ENCODE measurements at regions not wholly inside any gene's neighbourhood (a gene's known extent, or its start where the extent isn't known, plus 50 kb on each side); places are given as distances from the start of the nearest gene placed in this dataset.

- peaks cover 0 to 27% (median 0%) of the 10 kb centered on the region in 7 donors for H3K27me3 ChIP-seq
- DNase-seq (no peak), ATAC-seq (no peak)
- intact Hi-C loops (cut with DNase I) = no loop called here
- 83 to 88% methylated on average over 3 of the region's 3 CpGs for WGBS, 2 donors
- no peak for TF ChIP-seq CTCF (IDR thresholded peaks at IDR 0.05)
- no peak overlapping the region for H3K4me3 ChIP-seq
- no peaks in the 10 kb centered on the region for H3K9me3 ChIP-seq
- peaks cover 0 to 4% (median 0%) of the 10 kb centered on the region in 9 donors for H3K4me1 ChIP-seq
- no peaks in the 10 kb centered on the region for H3K36me3 ChIP-seq
- no peak overlapping the region for H3K27ac ChIP-seq
Measured at GRCh38 chrX:30982467-30982866, 89.4 kb downstream of the FTHL17 start.

GRCh38 chrX:30981968-30982367 lies 89.9 kb downstream of the FTHL17 start:
- Histone ChIP-seq H3K27ac (no peak overlapping the region), H3K9me3 (no peaks in the 10 kb centered on the region), H3K36me3 (no peaks in the 10 kb centered on the region), H3K4me3 (no peak overlapping the region), H3K27me3 (peaks cover 0 to 25% (median 0%) of the 10 kb centered on the region in 7 donors), H3K4me1 (peaks cover 0 to 4% (median 0%) of the 10 kb centered on the region in 9 donors)
- intact Hi-C loops (cut with DNase I) = no loop called here
- 95 to 96% methylated on average over 2 of the region's 2 CpGs for WGBS, 2 donors
- ATAC-seq (no peak), DNase-seq (no peak)
- TF ChIP-seq CTCF (IDR thresholded peaks at IDR 0.05) = no peak

- intact Hi-C loops (cut with DNase I) = no loop called here
- Histone ChIP-seq H3K36me3 (no peaks in the 10 kb centered on the region), H3K27ac (no peak overlapping the region), H3K4me1 (peaks cover 0 to 4% (median 0%) of the 10 kb centered on the region in 9 donors), H3K9me3 (no peaks in the 10 kb centered on the region), H3K4me3 (no peak overlapping the region), H3K27me3 (peaks cover 0 to 32% (median 0%) of the 10 kb centered on the region in 7 donors)
- TF ChIP-seq CTCF (IDR thresholded peaks at IDR 0.05) = no peak
- DNase-seq (no peak), ATAC-seq (no peak)
- WGBS, 2 donors = 52 to 65% methylated on average over 1 of the region's 1 CpG
Measured at GRCh38 chrX:30979271-30979670, 90.2 kb upstream of the TAB3 start.

- intact Hi-C loops (cut with DNase I) = no loop called here
- H3K4me1 ChIP-seq = no peaks in the 10 kb centered on the region
- no peak overlapping the region for H3K4me3 ChIP-seq
- H3K27me3 ChIP-seq = peaks cover 0 to 17% (median 0%) of the 10 kb centered on the region in 7 donors
- no peaks in the 10 kb centered on the region for H3K36me3 ChIP-seq
- no peak for TF ChIP-seq CTCF (IDR thresholded peaks at IDR 0.05)
- no peaks in the 10 kb centered on the region for H3K9me3 ChIP-seq
- DNase-seq (no peak), ATAC-seq (no peak)
- no peak overlapping the region for H3K27ac ChIP-seq
Measured at GRCh38 chrX:30975467-30975866, 86.4 kb upstream of the TAB3 start.
